Calu3 (cell line): ENCODE measurements at regions not wholly inside any gene's neighbourhood (a gene's known extent, or its start where the extent isn't known, plus 50 kb on each side); places are given as distances from the start of the nearest gene placed in this dataset.

ENCODE experiments used
- BruUV-seq: library from RNA; stranded (reverse); fragments of 400-500 nt; replicated peaks from 2 replicates; lab custom pipeline; 2021; lab: Mats Ljungman, UMichigan
- CTCF ChIA-PET: fragments of 300-600 bp; sonication (Branson Sonifier 250); formaldehyde crosslinking; loops from one replicate; lab custom pipeline; 2022; ENCODE audit warnings: antibody characterized with exemption; lab: Charles Lee
- DNase-seq: peaks from one replicate; pipeline ENCODE4 v3.0.0; 2022
- H3K27ac Mint-ChIP-seq: one replicate; pipeline ENCODE4 v1.8.0; 2022; ENCODE audit warnings: mixed read lengths; ENCODE audit not compliant: unreplicated experiment
- H3K27me3 Mint-ChIP-seq: one replicate; pipeline ENCODE4 v1.8.0; 2022; ENCODE audit warnings: mixed read lengths; ENCODE audit not compliant: unreplicated experiment
- H3K36me3 Mint-ChIP-seq: one replicate; pipeline ENCODE4 v1.8.0; 2022; ENCODE audit warnings: mild to moderate bottlenecking, moderate library complexity, mixed read lengths; ENCODE audit not compliant: insufficient read depth, unreplicated experiment
- H3K4me1 Mint-ChIP-seq: one replicate; pipeline ENCODE4 v1.8.0; 2022; ENCODE audit warnings: mild to moderate bottlenecking, low read depth, mixed read lengths; ENCODE audit not compliant: unreplicated experiment
- H3K4me3 Mint-ChIP-seq: one replicate; pipeline ENCODE4 v1.8.0; 2022; ENCODE audit warnings: mild to moderate bottlenecking, low read depth, moderate library complexity, mixed read lengths; ENCODE audit not compliant: unreplicated experiment
- H3K9me3 Mint-ChIP-seq: one replicate; pipeline ENCODE4 v1.8.0; 2022; ENCODE audit warnings: low read depth, mixed read lengths; ENCODE audit not compliant: unreplicated experiment
- intact Hi-C: fragments of 100-400 bp; cut with micrococcal nuclease; formaldehyde crosslinking; loops from one replicate; pipeline ENCODE4 v1.10.0; 2022; ENCODE audit not compliant: unreplicated experiment
- TF ChIP-seq, protein P1 (sequence below): fragments of 200-600 bp; IDR thresholded peaks from one replicate; pipeline ENCODE4 v1.8.0; 2022; ENCODE audit warnings: antibody characterized with exemption; ENCODE audit not compliant: unreplicated experiment

DNA sequence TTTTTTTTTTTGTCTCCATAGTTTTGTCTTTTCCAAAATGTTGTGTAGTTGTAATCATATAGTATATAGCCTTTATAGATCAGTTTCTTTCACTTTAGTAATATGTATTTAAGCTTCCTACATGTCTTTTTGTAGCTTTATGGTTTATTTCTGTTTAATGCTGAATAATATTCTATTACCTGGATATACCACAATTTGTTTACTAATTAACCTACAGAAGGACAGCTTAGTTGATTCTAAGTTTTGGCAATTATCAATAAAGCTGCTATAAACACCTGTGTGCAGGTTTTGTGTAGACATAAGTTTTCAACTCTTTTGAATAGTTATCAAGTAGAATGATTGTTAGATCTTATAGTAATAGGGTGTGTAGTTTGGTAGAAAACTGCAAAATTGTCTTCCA, 130.3 kb upstream of the CARD18 start:
- no peak overlapping the region for H3K4me3 Mint-ChIP-seq
- intact Hi-C loops: no loop called here
- H3K4me1 Mint-ChIP-seq: no peaks in the 10 kb centered on the region
- no peaks in the 10 kb centered on the region for H3K36me3 Mint-ChIP-seq
- BruUV-seq: no TSS peak
- no peak for DNase-seq
- H3K9me3 Mint-ChIP-seq: no peaks in the 10 kb centered on the region
- H3K27ac Mint-ChIP-seq: no peak overlapping the region
- no peaks in the 10 kb centered on the region for H3K27me3 Mint-ChIP-seq
- CTCF ChIA-PET: interaction anchor here (0.7 kb wide), 1 partner anchor 137 kb away, joined by 3 read pairs; no protein-coding TSS in a partner anchor
- TF ChIP-seq, protein P1, sequence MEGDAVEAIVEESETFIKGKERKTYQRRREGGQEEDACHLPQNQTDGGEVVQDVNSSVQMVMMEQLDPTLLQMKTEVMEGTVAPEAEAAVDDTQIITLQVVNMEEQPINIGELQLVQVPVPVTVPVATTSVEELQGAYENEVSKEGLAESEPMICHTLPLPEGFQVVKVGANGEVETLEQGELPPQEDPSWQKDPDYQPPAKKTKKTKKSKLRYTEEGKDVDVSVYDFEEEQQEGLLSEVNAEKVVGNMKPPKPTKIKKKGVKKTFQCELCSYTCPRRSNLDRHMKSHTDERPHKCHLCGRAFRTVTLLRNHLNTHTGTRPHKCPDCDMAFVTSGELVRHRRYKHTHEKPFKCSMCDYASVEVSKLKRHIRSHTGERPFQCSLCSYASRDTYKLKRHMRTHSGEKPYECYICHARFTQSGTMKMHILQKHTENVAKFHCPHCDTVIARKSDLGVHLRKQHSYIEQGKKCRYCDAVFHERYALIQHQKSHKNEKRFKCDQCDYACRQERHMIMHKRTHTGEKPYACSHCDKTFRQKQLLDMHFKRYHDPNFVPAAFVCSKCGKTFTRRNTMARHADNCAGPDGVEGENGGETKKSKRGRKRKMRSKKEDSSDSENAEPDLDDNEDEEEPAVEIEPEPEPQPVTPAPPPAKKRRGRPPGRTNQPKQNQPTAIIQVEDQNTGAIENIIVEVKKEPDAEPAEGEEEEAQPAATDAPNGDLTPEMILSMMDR: no peak

DNA sequence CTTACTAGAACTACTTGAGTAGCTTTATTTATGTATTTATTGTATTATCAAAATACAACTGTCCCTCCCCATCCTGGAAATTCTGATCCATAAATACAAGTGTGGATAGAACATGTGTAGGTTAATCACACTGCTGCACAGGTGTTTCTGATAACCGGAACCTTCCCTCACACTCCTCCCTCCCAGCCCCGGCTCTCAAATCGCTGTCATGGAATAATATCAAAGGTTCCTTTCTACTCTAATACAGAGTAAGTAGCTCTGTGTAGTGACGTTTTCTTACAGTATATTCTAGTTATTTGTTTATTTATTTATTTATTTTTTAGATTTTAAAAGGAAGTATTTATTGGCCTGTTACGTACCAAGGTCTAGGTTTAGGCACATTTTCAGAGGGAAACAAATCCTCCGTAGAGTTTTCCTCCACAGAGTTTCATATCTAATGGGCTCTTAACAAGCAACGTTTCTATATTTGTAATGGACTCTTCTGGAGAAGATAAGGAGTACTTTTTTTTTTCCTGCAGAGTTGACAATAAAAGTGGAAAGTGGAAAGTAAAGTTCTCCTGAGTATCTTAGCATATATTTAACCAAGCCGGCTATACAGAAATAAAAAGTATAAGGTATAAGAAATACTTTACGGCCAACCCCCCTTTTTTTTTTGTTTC, 129.0 kb upstream of the CARD18 start:
- Mint-ChIP-seq H3K36me3 (no peaks in the 10 kb centered on the region), H3K27me3 (no peaks in the 10 kb centered on the region), H3K4me3 (no peak overlapping the region), H3K27ac (no peak overlapping the region), H3K4me1 (no peaks in the 10 kb centered on the region), H3K9me3 (no peaks in the 10 kb centered on the region)
- no TSS peak for BruUV-seq
- intact Hi-C loops: no loop called here
- CTCF ChIA-PET: no interaction called here
- DNase-seq: no peak
- TF ChIP-seq, protein P1: no peak

DNA sequence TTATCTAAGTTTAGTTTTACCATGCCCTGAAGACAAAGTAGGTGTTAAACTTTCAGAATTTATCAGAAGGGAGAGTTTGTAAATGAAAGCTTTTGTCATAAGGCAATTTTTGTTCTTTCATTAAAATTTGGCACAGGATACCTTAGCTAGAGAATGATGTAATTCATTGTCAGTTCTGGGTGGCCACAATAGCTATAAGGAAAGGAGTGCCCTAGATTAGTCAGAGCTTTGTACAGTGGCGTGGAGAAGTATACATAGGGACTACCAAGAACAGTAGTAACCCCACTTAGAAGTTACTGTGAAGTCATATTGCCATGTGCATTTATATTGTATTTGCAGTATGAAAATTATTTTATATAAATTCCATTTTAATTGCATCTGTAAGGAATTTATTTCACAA, 126.3 kb upstream of the CARD18 start:
- intact Hi-C loops: no loop called here
- Mint-ChIP-seq H3K9me3 (no peaks in the 10 kb centered on the region), H3K27ac (no peak overlapping the region), H3K36me3 (no peaks in the 10 kb centered on the region), H3K4me3 (no peak overlapping the region), H3K4me1 (no peaks in the 10 kb centered on the region), H3K27me3 (no peaks in the 10 kb centered on the region)
- CTCF ChIA-PET: no interaction called here
- DNase-seq: no peak
- TF ChIP-seq, protein P1: no peak
- no TSS peak for BruUV-seq

DNA sequence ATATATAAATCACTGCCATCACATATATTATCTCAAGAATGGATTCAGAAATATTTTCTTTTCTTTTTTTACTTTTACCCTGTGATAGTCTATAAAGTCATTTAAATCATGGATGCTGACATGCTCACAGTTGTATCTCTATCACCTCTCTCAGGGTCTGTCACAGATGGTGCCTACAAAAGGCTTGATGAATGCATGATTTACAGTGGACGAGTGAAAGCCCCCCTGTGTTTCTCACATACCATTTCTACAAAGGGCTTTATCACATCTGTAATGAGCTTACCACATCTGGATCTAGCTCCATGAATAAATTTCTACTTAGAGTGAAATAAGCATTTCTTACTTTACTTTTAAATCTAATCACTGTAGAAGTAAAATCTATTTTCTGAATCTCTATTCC, 121.4 kb upstream of the CARD18 start:
- TF ChIP-seq, protein P1: no peak
- no peak overlapping the region for H3K4me3 Mint-ChIP-seq
- no peaks in the 10 kb centered on the region for H3K27me3 Mint-ChIP-seq
- CTCF ChIA-PET: no interaction called here
- no peaks in the 10 kb centered on the region for H3K4me1 Mint-ChIP-seq
- DNase-seq: no peak
- no peak overlapping the region for H3K27ac Mint-ChIP-seq
- H3K9me3 Mint-ChIP-seq: no peaks in the 10 kb centered on the region
- no peaks in the 10 kb centered on the region for H3K36me3 Mint-ChIP-seq
- BruUV-seq: no TSS peak
- intact Hi-C loops: no loop called here
